T follicular helper cell (primary cell): ENCODE measurements at regions not wholly inside any gene's neighbourhood (a gene's known extent, or its start where the extent isn't known, plus 50 kb on each side); places are given as distances from the start of the nearest gene placed in this dataset.
A peak's percentile ranks its signal among the peaks of the same experiment; 100 is the strongest.

ENCODE experiments used
- DNase-seq: peaks from one replicate; pipeline ENCODE4 v3.0.0-alpha.2; 2020; ENCODE audit warnings: low read depth

DNA sequence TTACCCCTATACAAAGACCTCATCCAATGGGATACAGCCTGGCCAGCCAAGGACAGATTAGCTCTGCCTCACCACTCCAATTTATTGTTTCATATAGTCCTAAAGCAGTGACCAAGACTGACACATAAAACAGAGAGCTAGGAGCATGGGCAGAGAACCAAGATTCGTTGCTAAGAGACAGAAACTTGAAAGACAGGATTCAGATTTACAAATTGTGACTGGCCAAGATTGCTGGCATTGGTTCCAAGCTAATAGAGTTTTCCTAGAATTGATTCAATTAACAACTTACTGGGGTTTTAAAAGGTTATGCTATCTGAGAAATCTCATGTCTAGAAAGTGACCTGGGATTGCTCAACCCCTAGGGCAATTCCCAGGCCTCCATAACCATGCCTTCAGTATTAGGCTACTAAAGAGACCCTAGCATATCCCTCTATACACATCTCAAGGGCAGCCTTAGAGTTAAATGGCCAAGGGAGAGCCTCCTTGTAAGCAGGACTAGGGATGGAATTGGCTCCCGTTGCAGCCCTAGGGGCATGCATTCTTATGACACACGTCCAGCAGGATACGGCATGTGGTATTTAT is 75.6 kb downstream of the ICOS start:
- no peak for DNase-seq

DNA sequence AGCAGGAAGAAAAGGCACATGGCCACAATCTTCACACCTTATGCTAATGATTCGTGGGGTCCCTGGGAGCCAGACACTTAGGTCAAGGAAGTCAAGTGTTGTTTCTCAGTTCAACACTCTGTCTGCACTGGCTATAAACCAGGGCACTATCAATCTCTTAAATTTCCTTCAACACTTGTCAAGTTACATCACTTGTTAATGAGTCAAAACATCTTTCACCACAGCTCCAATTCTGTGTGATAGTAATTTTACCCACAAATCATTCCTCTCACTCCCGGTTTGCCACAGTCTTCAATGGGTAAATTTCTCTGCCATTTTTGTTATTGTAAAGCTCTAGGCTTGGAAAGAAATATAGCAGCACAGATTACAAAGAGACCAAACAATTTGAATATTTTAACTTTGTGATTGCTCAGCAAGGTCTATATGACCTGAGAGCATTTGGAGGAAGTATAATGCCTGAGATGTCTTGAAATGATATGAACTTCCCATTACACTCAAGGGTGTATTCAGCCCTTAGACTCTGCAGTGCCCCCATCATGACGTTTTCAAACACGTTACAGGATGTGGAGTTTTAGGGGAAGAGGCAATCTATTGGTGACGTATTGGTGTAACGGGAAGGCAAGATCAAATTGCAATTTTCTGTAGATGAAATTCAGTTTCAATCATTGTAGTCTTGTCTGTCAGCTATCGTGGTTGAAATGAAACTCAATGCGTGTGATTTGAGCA is 78.7 kb downstream of the ICOS start:
- DNase-seq: peak; percentile 21

DNA sequence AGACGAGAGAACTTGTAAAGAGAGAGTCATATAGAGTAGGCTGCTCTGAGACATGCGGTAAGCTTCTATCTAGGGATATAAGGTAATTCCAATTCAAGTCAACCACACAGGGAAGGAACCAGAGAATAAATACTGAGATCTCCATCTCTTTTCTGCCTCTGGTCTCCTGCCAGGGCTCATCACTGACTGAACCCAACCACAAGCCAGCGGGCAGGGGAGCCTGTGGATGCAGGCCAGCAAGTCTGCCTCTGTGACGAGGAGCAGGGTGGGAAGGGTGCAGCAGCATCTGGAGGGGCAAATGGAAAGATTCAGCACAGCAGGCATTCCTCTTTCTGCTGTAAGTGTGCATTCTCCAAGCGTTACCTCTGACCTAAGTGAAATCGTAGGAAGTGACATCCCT is 82.2 kb downstream of the ICOS start:
- no peak for DNase-seq

DNA sequence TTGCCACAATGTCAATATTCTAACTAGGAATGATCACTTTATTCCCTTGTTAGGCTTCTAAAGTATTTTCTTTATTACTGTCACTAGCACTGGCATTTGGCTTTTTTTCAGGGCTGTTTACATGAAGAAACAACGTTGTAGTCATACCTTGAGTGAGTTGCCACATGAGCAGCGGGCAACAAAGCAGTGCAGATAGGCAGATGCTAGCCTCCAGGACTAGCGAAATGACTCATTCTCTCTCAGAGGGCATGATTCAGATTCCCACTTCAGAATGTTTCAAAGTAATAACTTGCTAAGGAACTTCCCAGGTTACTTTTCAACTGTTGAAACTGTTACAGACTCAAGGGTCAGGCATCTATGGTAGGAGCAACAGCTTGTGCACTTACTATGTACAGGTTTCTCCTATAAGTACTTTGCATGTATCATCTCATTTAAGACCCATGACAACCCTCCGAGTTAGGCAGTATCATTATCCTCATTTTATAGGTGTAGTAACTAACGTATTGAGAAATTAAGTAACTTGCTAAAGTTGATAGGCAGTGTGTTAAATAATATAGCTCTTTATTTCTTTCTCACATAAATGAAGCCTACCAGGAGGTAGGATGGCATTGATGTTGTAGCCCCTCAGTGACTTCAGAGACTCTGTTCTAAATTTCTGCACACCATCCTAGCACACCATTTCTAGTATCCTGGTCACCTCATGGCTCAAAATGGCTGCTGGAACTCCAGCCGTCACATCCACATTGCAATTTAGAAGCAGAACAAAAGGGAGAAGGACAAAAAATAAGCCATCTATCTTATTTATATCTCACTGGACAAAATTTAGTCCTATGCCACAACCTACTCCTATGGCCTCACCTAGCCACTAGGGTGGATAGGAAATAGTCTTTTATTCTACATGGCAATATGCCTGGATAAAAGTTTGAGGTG is 83.3 kb downstream of the ICOS start:
- DNase-seq: no peak

DNA sequence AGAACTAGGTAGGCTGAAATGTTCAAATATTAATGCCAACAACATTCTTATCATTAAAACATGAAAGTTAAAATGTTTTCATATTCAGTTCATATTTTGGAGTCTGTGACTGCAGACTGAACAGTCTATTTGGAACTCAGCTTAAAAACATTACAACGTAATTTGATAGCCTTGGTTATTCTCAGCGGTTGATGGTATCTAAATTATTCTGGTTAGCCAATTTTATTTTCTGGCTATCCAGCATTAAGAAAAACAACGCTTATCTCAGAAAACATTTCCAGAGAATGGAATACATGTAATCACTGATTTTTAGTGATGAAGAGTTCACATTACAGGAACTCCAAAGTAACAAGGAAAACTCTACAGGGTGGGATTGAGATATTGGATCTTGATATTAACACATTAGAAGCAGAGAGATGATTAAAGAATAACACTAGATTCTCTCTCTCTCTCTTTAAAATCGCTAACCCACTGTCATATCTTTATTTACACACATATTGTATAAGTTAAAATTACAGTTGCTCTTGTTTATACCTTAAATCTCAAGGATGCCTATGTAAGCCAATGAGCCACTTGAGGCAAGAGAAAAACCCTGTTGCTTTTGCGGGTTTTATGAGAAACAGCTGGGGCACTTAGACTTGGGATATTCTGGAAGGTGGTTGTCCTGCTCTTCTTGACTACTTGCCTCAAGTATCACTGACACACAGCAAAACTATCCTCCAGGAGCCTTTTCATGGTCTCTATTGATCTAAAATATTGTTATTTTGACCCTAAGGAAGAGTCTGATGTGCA is 84.9 kb downstream of the ICOS start:
- DNase-seq: no peak

DNA sequence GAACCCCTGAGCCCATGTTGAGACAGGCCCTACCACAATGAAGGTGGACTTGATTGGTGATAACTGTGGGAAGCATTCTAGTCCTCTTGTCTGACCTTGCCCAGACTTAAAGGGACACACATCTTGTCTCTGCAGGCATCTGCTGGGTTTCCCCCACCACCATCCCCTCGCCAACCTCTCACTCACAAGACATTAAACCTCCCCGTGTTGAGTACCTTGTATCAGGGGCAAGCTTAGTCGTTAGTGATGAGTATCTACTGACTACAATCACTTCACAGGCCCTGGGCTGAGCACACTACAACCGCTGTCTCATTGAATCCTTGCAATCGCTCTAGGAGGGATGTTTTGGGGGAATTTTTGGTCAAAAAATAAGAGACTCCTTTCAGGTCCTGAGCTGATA is 86.0 kb downstream of the ICOS start:
- no peak for DNase-seq

DNA sequence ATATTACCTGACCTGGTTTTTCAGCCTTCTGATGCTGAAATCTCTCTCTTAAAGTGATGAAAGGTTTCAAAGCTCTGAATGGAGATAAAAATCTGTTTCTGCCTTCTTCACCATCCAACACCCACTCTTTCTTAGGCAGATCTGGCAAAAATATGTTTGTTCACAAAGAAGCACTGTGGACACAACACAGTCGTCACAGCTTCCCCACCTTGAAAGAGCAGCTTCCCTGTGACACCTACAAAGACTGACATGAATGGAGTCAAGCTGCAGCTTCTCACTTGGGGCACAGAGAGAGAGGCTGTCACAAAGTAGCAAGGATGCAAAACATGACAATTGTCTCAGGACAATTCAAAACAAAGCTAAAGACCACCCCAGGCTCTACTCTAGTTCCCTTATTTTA is 86.5 kb downstream of the ICOS start:
- no peak for DNase-seq

DNA sequence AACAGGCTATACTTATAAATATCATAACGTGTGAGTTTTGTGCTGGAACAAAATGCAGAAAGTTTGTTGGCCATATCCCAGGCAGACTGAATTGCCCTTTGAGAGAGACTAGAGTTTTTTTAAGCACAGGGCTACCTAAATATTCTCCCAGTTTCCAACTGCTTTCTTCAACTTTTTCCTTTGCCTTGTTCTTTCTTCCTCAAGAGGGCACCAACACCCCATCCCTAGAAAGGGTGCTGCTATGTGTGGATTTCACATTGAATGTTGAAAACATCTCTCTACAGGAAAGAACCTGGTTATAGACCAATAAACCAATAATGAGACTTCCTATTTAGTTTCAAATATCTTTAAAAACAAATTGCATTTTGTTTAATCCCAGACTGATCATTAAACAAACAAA is 87.9 kb downstream of the ICOS start:
- DNase-seq: no peak

DNA sequence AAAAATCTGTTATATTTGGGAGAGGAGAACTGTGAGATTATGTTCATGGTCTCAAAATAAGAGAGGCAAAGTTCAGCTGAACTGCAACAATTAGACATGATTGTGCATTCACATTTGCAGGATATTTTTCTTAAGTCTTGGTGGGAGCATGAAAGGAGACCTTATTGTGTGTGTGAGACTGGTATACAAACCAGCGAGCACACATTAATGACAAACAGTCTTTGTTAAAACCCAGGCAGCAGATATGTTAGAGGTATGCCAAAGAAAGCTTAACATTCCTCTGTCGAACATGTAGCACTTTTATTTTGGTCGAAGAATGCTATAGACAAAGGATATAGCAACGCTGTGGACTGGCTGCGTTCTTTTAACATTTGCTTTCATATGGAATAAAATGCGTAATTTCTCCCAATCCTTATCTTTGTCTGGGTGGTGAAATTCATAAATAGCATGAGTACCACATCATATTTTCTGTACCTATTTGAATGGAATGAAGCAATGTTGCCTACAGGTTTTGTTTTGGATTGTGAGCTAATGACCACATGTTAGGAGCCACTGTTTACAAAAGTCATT is 88.4 kb downstream of the ICOS start:
- no peak for DNase-seq

DNA sequence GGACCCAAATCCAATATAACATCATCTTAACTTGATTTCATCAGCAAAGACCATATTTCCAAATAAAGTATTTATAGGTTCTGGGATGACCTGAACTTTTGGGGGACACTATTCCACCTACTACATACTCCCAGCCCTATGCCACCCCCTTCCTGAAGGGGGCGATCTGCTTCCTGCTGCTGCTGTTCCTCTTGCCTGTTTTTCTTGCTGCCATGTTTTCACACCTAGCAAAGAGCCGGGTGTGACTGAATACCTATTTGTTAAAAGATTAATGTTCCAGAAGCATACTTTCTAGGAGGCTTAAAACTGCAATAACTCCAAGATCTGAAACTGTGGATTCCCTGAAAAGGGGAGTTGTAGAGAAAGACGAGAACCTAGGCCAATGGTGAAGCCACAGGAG is 89.7 kb downstream of the ICOS start:
- no peak for DNase-seq

DNA sequence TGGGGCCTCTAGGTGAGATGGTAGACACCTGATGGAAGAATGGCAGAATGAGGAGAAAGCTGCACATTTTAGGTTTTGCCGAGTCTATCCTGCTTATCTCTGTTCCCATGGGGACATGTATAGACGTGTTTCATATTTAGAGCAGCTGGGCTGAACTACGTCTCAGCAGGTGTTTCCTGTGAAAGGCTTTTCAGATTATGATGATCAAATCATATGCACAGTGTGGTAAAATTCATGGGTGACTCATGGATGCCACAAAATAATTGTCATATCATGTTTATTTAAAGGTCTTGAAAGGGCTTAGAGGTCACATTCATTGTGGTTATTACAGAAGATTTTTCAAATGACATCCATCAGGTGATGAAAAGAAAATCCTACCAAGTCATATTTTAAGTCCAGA is 90.5 kb downstream of the ICOS start:
- DNase-seq: peak; percentile 39

DNA sequence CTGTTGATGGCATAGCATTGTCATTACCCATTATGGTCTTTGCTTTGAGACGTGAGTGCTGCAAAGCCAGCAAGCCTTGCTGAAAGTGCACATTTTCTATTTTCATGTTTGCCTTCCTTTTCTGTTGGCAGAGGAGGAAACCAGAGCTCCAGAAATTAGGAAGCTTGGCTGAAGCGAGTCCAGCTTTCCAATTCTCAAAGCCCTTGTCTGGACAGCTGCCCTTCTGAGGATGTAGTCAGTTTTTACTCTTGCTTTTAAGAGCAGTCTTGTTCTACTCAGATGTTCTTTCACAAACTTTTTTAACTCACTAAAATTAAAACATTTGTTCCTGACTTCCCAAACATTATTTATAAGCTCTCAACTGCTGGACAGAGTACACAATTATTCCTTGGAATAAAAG is 93.8 kb downstream of the ICOS start:
- no peak for DNase-seq

DNA sequence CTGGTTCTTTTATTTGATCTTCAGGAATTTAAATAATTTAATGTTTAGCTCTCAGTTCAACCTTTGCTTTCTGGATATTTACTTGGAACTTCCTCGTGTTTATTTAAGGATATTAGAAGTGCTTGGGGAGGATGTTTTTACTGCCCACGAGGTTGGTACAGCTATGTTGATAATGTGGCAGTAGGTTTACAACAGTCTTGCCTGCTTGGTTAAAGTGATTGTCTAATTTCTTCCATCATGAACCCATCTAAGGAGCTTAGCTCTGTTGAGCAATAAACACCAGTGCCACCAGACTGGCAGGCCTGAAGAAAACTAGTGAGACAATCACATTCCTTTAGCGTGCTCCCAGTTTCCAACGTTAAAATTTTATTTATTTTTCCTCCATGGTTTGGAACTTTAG is 94.5 kb downstream of the ICOS start:
- DNase-seq: no peak

DNA sequence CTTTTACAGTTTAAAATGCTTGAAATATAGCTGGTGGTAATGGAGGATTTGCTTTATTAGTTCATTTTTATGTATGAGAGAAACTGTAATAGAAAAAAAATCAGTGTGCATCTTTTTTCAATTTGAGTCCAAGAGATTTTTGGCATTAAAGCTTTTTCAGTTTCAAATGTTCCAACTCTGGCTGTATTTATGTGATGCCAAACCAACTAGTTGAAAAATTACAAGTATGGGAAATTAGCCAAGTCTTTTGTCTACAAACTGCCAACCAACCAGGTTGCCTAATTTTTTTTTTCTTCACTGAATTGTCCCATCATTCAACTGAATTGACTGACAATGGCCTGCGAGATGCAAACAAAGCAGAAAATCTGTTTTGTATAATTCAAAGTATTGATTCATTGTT is 95.7 kb downstream of the ICOS start:
- no peak for DNase-seq

DNA sequence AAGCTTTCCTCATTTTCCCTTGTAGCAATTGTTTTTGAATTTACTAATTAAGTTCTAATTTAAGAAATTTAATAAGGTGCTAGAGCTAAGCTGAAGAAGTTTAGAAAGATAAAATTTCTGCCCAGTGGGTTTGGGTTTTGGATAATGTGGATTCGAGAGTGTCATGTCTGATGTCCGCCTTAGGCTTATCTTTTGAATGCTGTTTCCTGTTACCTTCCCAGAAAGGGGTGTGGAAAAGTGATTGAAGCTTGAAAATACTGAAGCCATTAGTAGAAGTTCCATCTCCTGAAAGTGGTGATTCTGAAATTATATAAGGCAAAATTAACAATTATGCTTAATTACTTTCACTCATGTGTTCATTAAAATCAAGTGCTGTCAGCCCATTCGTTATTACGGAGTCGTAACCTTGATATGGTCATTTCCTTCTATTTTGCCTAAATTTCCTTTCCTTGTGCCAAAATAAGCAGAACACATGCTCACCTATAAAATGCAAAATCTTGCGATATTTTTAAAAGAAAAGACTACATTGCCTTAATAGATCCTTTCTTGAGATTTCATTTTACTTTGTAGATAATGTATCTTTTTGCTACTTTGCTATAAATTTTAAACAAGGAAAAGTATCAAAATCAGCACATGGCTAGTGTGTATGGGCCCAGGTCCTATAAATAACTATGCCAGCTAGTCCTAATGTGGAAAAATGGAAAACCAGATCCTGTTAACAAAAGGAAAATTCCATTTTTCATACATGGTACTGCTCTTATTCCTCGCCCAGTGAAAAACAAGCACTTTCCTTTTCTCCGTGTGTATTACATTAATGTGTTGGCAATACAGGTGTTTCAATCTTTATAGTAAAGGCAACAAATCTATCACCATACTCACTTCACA is 97.3 kb downstream of the ICOS start:
- DNase-seq: no peak

DNA sequence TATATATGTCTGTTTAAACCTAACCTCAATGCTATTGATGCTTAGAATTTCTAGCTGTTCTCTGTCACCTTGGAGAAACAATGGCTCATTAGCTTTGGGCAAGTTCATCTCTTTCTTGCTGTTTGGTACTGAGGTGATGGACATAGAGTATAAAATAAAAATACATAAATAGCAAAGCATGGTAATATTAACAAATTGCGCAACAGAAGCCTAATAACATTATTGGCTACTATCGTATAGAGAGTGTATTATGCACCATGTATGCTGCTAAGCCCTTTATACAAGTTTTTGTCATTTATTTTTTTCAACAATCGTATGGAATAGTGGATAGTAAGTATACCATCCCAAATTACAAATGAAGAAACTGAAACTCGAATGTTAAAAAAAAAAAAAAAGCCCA is 100.1 kb downstream of the ICOS start:
- DNase-seq: no peak

DNA sequence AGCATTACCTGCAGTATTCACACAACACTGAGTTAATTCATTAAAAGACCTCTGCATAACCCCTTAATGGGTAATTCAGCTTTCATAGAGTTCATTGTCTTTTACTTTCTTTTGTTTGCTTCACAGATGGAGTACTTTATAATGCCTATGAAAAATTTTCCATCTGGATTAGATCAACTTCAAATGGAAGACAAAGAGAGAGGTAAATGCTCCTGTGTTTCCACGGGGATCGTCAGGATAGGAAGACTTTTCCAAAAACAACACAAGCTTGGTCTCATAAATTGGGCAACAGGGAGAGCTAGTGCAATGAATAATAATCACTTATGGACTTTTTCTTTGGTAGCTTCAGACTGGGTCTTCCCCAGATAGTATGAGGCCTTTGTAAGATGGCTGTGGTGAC is 100.7 kb downstream of the ICOS start:
- no peak for DNase-seq

DNA sequence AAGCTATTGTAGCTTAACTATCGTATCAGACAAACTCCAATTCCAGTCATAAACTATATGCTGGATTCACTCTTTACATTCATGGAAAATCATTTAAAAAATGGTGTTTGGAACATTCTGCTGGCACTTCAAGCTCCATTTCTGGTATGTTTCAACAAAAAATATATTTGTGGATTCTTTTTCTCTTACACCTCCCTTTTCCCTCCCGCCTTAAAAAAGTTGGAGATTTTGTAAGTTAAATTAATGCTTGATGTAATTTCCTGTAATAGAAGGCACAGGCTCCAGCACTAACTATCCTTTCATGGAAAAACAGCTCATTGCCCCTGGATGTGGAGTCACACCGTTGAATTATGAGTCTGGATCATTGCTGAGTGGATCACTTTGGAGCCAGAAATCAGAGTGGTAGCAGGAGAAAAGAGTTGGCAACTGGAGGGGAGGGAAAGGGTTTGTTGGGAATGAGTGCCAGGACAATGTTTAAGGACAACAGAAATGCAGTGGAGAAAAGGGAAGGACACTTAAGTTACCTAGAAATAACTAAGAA is 102.8 kb downstream of the ICOS start:
- no peak for DNase-seq

DNA sequence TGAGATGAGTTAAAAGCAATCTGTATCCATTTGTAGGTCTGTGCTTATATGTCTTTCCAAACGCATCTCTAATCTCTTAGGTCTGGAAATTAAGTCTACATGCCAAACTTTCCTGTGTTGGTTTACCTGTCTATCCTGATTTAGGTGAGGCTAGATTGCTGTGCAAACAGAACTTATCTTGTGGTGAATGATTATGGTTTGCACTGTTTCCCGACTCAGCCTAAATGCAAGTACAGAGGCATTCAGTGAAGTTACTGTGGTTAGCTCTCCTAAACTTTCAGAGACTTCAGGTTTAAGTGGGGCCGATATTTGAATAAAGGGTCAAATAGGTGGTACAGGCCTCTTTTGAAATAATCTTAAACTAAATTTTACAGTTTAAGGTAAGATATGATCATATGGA is 103.5 kb downstream of the ICOS start:
- DNase-seq: no peak

DNA sequence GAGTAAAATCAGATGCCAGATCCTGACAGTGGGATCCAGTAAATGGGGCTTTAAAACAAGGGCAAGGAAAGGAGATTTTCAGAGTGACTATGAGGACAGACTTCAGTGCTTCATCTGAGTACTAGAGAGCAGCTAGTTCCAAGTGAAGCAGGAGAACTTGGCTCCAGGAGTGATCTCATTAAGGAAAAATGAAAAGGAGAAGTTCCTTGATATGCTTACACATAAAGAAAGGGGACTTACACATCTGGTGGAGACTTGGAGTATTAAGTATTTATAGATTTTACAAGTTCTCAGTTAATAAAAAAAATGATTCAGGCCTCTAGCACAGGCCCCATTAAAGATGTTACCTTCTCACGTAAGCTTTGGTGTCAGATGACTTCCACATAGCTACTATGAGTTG is 105.8 kb downstream of the ICOS start:
- DNase-seq: no peak

DNA sequence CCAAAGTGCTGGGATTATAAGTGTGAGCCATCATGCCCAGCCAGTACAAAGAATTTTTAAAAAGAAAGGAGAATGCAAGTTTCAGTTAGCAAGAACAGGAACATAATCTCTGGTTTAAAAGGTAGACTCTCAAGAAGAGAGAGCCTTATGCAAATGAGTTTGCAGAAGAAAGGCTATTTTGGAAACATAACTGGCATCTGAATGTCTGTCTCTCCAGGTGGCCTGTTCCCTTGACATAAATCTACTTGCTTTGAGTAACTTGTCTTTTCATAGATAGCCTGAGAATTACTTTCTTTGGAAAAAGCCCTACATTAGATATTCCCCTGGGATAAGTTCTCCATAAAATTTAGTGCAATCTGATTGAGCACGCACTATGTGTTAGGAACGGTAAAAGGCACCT is 109.6 kb downstream of the ICOS start:
- DNase-seq: no peak
